CD14-positive monocyte (primary cell): ENCODE measurements at regions not wholly inside any gene's neighbourhood (a gene's known extent, or its start where the extent isn't known, plus 50 kb on each side); places are given as distances from the start of the nearest gene placed in this dataset.

Experiments used
- DNase-seq, 3 donors: peaks; one replicate each; pipeline ENCODE4 v3.0.0-alpha.2; 2011 to 2022
- H2AFZ ChIP-seq: 2 replicates; pipeline ENCODE4 v1.6.0; 2012; ENCODE audit warnings: mild to moderate bottlenecking, low read depth, low read length, inconsistent platforms; ENCODE audit not compliant: insufficient read depth, poor library complexity, severe bottlenecking
- H3K27ac ChIP-seq, 2 donors: 1 replicate in 1 of 2; 2 replicates in 1 of 2; pipeline ENCODE4 v1.5.1; 2012 to 2013; ENCODE audit warnings: low read length in 2 of 2, control low read depth in 1 of 2, inconsistent platforms in 1 of 2, low read depth in 1 of 2, mild to moderate bottlenecking in 1 of 2
- H3K27me3 ChIP-seq, 2 donors: one replicate each; pipeline versions ENCODE4 v1.6.0 to v1.6.1; 2011 to 2013; ENCODE audit warnings: low read length in 2 of 2; ENCODE audit not compliant: control insufficient read depth in 2 of 2, insufficient read depth in 2 of 2
- H3K36me3 ChIP-seq, 2 donors: replicated peaks in 1 of 2; 1 replicate in 1 of 2; 2 replicates in 1 of 2; pipeline versions ENCODE4 v1.5.1 to v1.6.1; 2012 to 2013; ENCODE audit warnings: low read length in 2 of 2, control low read depth in 1 of 2, inconsistent platforms in 1 of 2, mild to moderate bottlenecking in 1 of 2; ENCODE audit not compliant: insufficient read depth in 2 of 2, control insufficient read depth in 1 of 2
- H3K4me1 ChIP-seq, 2 donors: 1 replicate in 1 of 2; 2 replicates in 1 of 2; pipeline versions ENCODE4 v1.5.1 to v1.6.1; 2012 to 2013; ENCODE audit warnings: low read length in 2 of 2, control low read depth in 1 of 2, inconsistent platforms in 1 of 2, mild to moderate bottlenecking in 1 of 2, moderate library complexity in 1 of 2; ENCODE audit not compliant: insufficient read depth in 2 of 2, control insufficient read depth in 1 of 2
- H3K4me2 ChIP-seq: replicated peaks from 2 replicates; pipeline ENCODE3; 2012; ENCODE audit warnings: low read length, moderate library complexity, mild to moderate bottlenecking; ENCODE audit not compliant: poor library complexity, severe bottlenecking; ENCODE audit errors: extremely low read depth
- H3K4me3 ChIP-seq, 3 experiments: fragments of 200-600 bp in 1 of 3; sonication (generic) in 1 of 3; replicated peaks in 1 of 3; 1 replicate in 2 of 3; 2 replicates in 1 of 3; pipeline ENCODE4 v1.5.1; 2011 to 2013; ENCODE audit warnings: low read length in 3 of 3, mild to moderate bottlenecking in 3 of 3, control low read depth in 2 of 3, low read depth in 2 of 3, inconsistent platforms in 1 of 3, moderate library complexity in 1 of 3
- H3K79me2 ChIP-seq: 2 replicates; pipeline ENCODE4 v1.6.0; 2012; ENCODE audit warnings: mild to moderate bottlenecking, control low read depth, inconsistent platforms, low read length, moderate library complexity; ENCODE audit not compliant: insufficient read depth
- H3K9ac ChIP-seq: 2 replicates; pipeline ENCODE4 v1.6.0; 2017; ENCODE audit warnings: low read length, mild to moderate bottlenecking; ENCODE audit not compliant: insufficient read depth, poor library complexity, severe bottlenecking
- H3K9me3 ChIP-seq, 2 donors: replicated peaks in 1 of 2; 1 replicate in 1 of 2; 2 replicates in 1 of 2; pipeline versions ENCODE4 v1.5.1 to v1.6.1; 2012 to 2013; ENCODE audit warnings: low read length in 2 of 2, control low read depth in 1 of 2; ENCODE audit not compliant: control insufficient read depth in 1 of 2, insufficient read depth in 1 of 2
- H4K20me1 ChIP-seq: 2 replicates; pipeline ENCODE4 v1.6.0; 2012; ENCODE audit warnings: mild to moderate bottlenecking, low read length, control low read depth, moderate library complexity; ENCODE audit not compliant: insufficient read depth
- H3K27ac Mint-ChIP-seq, 7 donors: one replicate each; pipeline ENCODE4 v1.8.0; 2020; ENCODE audit warnings: mild to moderate bottlenecking in 7 of 7, mixed read lengths in 7 of 7, moderate library complexity in 6 of 7, inconsistent platforms in 2 of 7
- H3K27me3 Mint-ChIP-seq, 3 donors: one replicate each; pipeline ENCODE4 v1.8.0; 2021 to 2022; ENCODE audit warnings: low read depth in 3 of 3, mild to moderate bottlenecking in 3 of 3, mixed read lengths in 3 of 3, moderate library complexity in 3 of 3, inconsistent platforms in 1 of 3
- H3K36me3 Mint-ChIP-seq, 2 donors: one replicate each; pipeline ENCODE4 v1.8.0; 2020; ENCODE audit warnings: mixed read lengths in 2 of 2, inconsistent platforms in 1 of 2, mild to moderate bottlenecking in 1 of 2
- H3K4me1 Mint-ChIP-seq: one replicate; pipeline ENCODE4 v1.8.0; 2020; ENCODE audit warnings: mild to moderate bottlenecking, mixed read lengths
- H3K4me3 Mint-ChIP-seq, 2 donors: one replicate each; pipeline ENCODE4 v1.8.0; 2020; ENCODE audit warnings: mild to moderate bottlenecking in 2 of 2, mixed read lengths in 2 of 2, moderate library complexity in 1 of 2
- H3K9me3 Mint-ChIP-seq, 7 donors: one replicate each; pipeline ENCODE4 v1.8.0; 2020 to 2022; ENCODE audit warnings: mixed read lengths in 7 of 7, mild to moderate bottlenecking in 6 of 7, moderate library complexity in 6 of 7, inconsistent platforms in 2 of 7
- WGBS: methylation state at CpG from one replicate; pipeline ENCODE4 v1.1.5; 2013; ENCODE audit warnings: missing lambda C conversion rate; ENCODE audit not compliant: insufficient coverage; 5-methylcytosine and 5-hydroxymethylcytosine counted together
- intact Hi-C, 2 donors: fragments of 100-400 bp; cut with micrococcal nuclease; formaldehyde crosslinking; loops; one replicate each; pipeline versions ENCODE4 v1.15.0 to v1.15.1; 2023
- TF ChIP-seq, protein P1 (sequence below): fragments of 200-600 bp; IDR thresholded peaks from one replicate; pipeline ENCODE4 v1.8.0; 2022; ENCODE audit warnings: antibody characterized with exemption, mild to moderate bottlenecking

DNA sequence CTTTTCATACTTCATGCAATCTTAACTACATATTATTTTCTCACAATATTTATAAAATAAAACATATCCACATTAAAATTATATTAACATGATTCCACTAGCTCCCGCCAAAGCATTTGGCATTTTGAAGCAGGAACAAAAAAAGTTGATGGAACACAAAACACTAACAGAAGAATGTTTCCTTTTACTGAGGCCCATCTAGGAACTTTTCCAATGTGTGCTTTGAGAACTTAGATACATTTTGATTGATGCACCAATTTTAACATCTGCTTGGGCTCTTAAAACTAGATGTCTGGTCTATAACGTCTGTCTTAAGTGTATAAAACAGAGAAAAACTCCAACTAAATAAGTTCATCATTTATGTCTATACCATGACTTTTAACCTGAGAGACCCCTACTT lies 1214.8 kb downstream of the SORCS1 start:
- Histone ChIP-seq H3K9me3 (no peaks in the 10 kb centered on the region), H3K4me3 (no peak overlapping the region), H4K20me1 (no peaks in the 10 kb centered on the region), H2AFZ (no peak overlapping the region), H3K4me1 (no peaks in the 10 kb centered on the region), H3K79me2 (no peaks in the 10 kb centered on the region), H3K9ac (no peak overlapping the region), H3K27me3 (no peaks in the 10 kb centered on the region), H3K4me2 (no peak overlapping the region), H3K36me3 (no peaks in the 10 kb centered on the region), H3K27ac (no peak overlapping the region)
- H3K27ac Mint-ChIP-seq: no peak overlapping the region
- no peak overlapping the region for H3K4me3 Mint-ChIP-seq
- intact Hi-C loops: no loop called here
- WGBS: 88% methylated on average over 1 of the region's 2 CpGs
- DNase-seq: no peak
- H3K36me3 Mint-ChIP-seq: no peaks in the 10 kb centered on the region
- no peaks in the 10 kb centered on the region for H3K9me3 Mint-ChIP-seq
- H3K27me3 Mint-ChIP-seq: no peaks in the 10 kb centered on the region
- H3K4me1 Mint-ChIP-seq: no peaks in the 10 kb centered on the region
- TF ChIP-seq, protein P1, sequence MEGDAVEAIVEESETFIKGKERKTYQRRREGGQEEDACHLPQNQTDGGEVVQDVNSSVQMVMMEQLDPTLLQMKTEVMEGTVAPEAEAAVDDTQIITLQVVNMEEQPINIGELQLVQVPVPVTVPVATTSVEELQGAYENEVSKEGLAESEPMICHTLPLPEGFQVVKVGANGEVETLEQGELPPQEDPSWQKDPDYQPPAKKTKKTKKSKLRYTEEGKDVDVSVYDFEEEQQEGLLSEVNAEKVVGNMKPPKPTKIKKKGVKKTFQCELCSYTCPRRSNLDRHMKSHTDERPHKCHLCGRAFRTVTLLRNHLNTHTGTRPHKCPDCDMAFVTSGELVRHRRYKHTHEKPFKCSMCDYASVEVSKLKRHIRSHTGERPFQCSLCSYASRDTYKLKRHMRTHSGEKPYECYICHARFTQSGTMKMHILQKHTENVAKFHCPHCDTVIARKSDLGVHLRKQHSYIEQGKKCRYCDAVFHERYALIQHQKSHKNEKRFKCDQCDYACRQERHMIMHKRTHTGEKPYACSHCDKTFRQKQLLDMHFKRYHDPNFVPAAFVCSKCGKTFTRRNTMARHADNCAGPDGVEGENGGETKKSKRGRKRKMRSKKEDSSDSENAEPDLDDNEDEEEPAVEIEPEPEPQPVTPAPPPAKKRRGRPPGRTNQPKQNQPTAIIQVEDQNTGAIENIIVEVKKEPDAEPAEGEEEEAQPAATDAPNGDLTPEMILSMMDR: no peak

- Histone ChIP-seq H3K4me1 (no peaks in the 10 kb centered on the region), H3K79me2 (no peaks in the 10 kb centered on the region), H3K4me3 (no peak overlapping the region), H3K4me2 (no peak overlapping the region), H3K9ac (no peak overlapping the region), H3K36me3 (no peaks in the 10 kb centered on the region), H4K20me1 (no peaks in the 10 kb centered on the region), H2AFZ (no peak overlapping the region), H3K9me3 (peaks cover 4 to 14% of the 10 kb centered on the region in 2 donors), H3K27ac (no peak overlapping the region), H3K27me3 (no peaks in the 10 kb centered on the region)
- Mint-ChIP-seq H3K27ac (no peak overlapping the region), H3K36me3 (no peaks in the 10 kb centered on the region), H3K27me3 (no peaks in the 10 kb centered on the region), H3K4me1 (no peaks in the 10 kb centered on the region), H3K4me3 (no peak overlapping the region), H3K9me3 (peaks cover 3 to 10% (median 6%) of the 10 kb centered on the region in 7 donors)
- intact Hi-C loops: no loop called here
- no peak for DNase-seq
- TF ChIP-seq, protein P1: no peak
- 76% methylated on average over 3 of the region's 4 CpGs for WGBS
Measured at GRCh38 chr10:105925045-105925785, 1239.3 kb downstream of the SORCS1 start.
